ENCODE measurements at regions not wholly inside any gene's neighbourhood (a gene's known extent, or its start where the extent isn't known, plus 50 kb on each side); places are given as distances from the start of the nearest gene placed in this dataset.
"Not testable (repeated sequence)": the region's sequence is repeated elsewhere in the genome, so short reads cannot be mapped to it uniquely, and the experiment has no call there.

GRCh38 chr10:109765838-109766237 lies 157.5 kb downstream of the XPNPEP1 start:
- no peaks in the 10 kb centered on the region for H3K9me3 ChIP-seq (ENCODE audit: control insufficient read depth in 2 of 2, low read length in 2 of 2)
- no peak overlapping the region for H3K4me3 ChIP-seq (ENCODE audit: low read length in 2 of 2)
- no peak overlapping the region for H3K9ac ChIP-seq (ENCODE audit: low read length in 2 of 2)
- H3K36me3 ChIP-seq (ENCODE audit: control insufficient read depth in 2 of 2, insufficient read depth in 2 of 2, low read length in 2 of 2), result no peaks in the 10 kb centered on the region
- H3K27me3 ChIP-seq (ENCODE audit: control insufficient read depth in 1 of 2, insufficient read depth in 2 of 2, low read length in 2 of 2), result no peaks in the 10 kb centered on the region
- no peaks in the 10 kb centered on the region for H3K4me1 ChIP-seq (ENCODE audit: control insufficient read depth, insufficient read depth, low read length)
- H3K27ac ChIP-seq (ENCODE audit: low read length), result no peak overlapping the region

- Histone ChIP-seq H3K27ac (ENCODE audit: low read length) (no peak overlapping the region), H3K9me3 (ENCODE audit: control insufficient read depth in 2 of 2, low read length in 2 of 2) (no peaks in the 10 kb centered on the region), H3K9ac (ENCODE audit: low read length in 2 of 2) (no peak overlapping the region), H3K4me3 (ENCODE audit: low read length in 2 of 2) (no peak overlapping the region), H3K4me1 (ENCODE audit: control insufficient read depth, insufficient read depth, low read length) (no peaks in the 10 kb centered on the region), H3K36me3 (ENCODE audit: control insufficient read depth in 2 of 2, insufficient read depth in 2 of 2, low read length in 2 of 2) (no peaks in the 10 kb centered on the region), H3K27me3 (ENCODE audit: control insufficient read depth in 1 of 2, insufficient read depth in 2 of 2, low read length in 2 of 2) (no peaks in the 10 kb centered on the region)
These were observed 160.8 kb downstream of the XPNPEP1 start for GRCh38 chr10:109762555-109762954.

GRCh38 chr10:109757670-109758069 lies 165.6 kb downstream of the XPNPEP1 start:
- H3K27me3 ChIP-seq (ENCODE audit: control insufficient read depth in 1 of 2, insufficient read depth in 2 of 2, low read length in 2 of 2); H3K9me3 ChIP-seq (ENCODE audit: control insufficient read depth in 2 of 2, low read length in 2 of 2); H3K4me1 ChIP-seq (ENCODE audit: control insufficient read depth, insufficient read depth, low read length); H3K9ac ChIP-seq (ENCODE audit: low read length in 2 of 2); H3K36me3 ChIP-seq (ENCODE audit: control insufficient read depth in 2 of 2, insufficient read depth in 2 of 2, low read length in 2 of 2); H3K27ac ChIP-seq (ENCODE audit: low read length); H3K4me3 ChIP-seq (ENCODE audit: low read length in 2 of 2): not testable (repeated sequence)

- Histone ChIP-seq H3K9me3 (ENCODE audit: control insufficient read depth in 2 of 2, low read length in 2 of 2) (no peaks in the 10 kb centered on the region), H3K4me1 (ENCODE audit: control insufficient read depth, insufficient read depth, low read length) (peaks cover 15% of the 10 kb centered on the region), H3K27ac (ENCODE audit: low read length) (no peak overlapping the region), H3K27me3 (ENCODE audit: control insufficient read depth in 1 of 2, insufficient read depth in 2 of 2, low read length in 2 of 2) (no peaks in the 10 kb centered on the region), H3K4me3 (ENCODE audit: low read length in 2 of 2) (no peak overlapping the region), H3K9ac (ENCODE audit: low read length in 2 of 2) (no peak overlapping the region), H3K36me3 (ENCODE audit: control insufficient read depth in 2 of 2, insufficient read depth in 2 of 2, low read length in 2 of 2) (no peaks in the 10 kb centered on the region)
These were observed 176.4 kb downstream of the XPNPEP1 start for GRCh38 chr10:109746861-109747260.

GRCh38 chr10:109744020-109744419 lies 179.3 kb downstream of the XPNPEP1 start:
- H3K4me3 ChIP-seq (ENCODE audit: low read length in 2 of 2), result peak overlapping the region in 1 of 2 donors; percentile 1
- no peaks in the 10 kb centered on the region for H3K36me3 ChIP-seq (ENCODE audit: control insufficient read depth in 2 of 2, insufficient read depth in 2 of 2, low read length in 2 of 2)
- H3K27ac ChIP-seq (ENCODE audit: low read length), result no peak overlapping the region
- H3K9me3 ChIP-seq (ENCODE audit: control insufficient read depth in 2 of 2, low read length in 2 of 2), result no peaks in the 10 kb centered on the region
- H3K27me3 ChIP-seq (ENCODE audit: control insufficient read depth in 1 of 2, insufficient read depth in 2 of 2, low read length in 2 of 2), result no peaks in the 10 kb centered on the region
- H3K9ac ChIP-seq (ENCODE audit: low read length in 2 of 2), result no peak overlapping the region
- H3K4me1 ChIP-seq (ENCODE audit: control insufficient read depth, insufficient read depth, low read length), result peaks cover 15% of the 10 kb centered on the region

- H3K27me3 ChIP-seq (ENCODE audit: control insufficient read depth in 1 of 2, insufficient read depth in 2 of 2, low read length in 2 of 2), result no peaks in the 10 kb centered on the region
These were observed 179.7 kb downstream of the XPNPEP1 start for GRCh38 chr10:109743574-109743973.

GRCh38 chr10:109743146-109743545 lies 180.2 kb downstream of the XPNPEP1 start:
- Histone ChIP-seq H3K27ac (ENCODE audit: low read length) (no peak overlapping the region), H3K9me3 (ENCODE audit: control insufficient read depth in 2 of 2, low read length in 2 of 2) (no peaks in the 10 kb centered on the region), H3K36me3 (ENCODE audit: control insufficient read depth in 2 of 2, insufficient read depth in 2 of 2, low read length in 2 of 2) (no peaks in the 10 kb centered on the region), H3K4me3 (ENCODE audit: low read length in 2 of 2) (peak overlapping the region; percentile 8 to 17), H3K4me1 (ENCODE audit: control insufficient read depth, insufficient read depth, low read length) (peaks cover 15% of the 10 kb centered on the region), H3K9ac (ENCODE audit: low read length in 2 of 2) (no peak overlapping the region), H3K27me3 (ENCODE audit: control insufficient read depth in 1 of 2, insufficient read depth in 2 of 2, low read length in 2 of 2) (no peaks in the 10 kb centered on the region)

More at GRCh38 chr10:109743574-109743973, 179.7 kb downstream of the XPNPEP1 start:
- Histone ChIP-seq H3K27ac (ENCODE audit: low read length) (no peak overlapping the region), H3K4me3 (ENCODE audit: low read length in 2 of 2) (peak overlapping the region in 1 of 2 donors; percentile 17), H3K36me3 (ENCODE audit: control insufficient read depth in 2 of 2, insufficient read depth in 2 of 2, low read length in 2 of 2) (no peaks in the 10 kb centered on the region), H3K4me1 (ENCODE audit: control insufficient read depth, insufficient read depth, low read length) (peaks cover 15% of the 10 kb centered on the region), H3K9ac (ENCODE audit: low read length in 2 of 2) (no peak overlapping the region), H3K9me3 (ENCODE audit: control insufficient read depth in 2 of 2, low read length in 2 of 2) (no peaks in the 10 kb centered on the region)

GRCh38 chr10:109741712-109742111 lies 181.6 kb downstream of the XPNPEP1 start:
- Histone ChIP-seq H3K27me3 (ENCODE audit: control insufficient read depth in 1 of 2, insufficient read depth in 2 of 2, low read length in 2 of 2) (no peaks in the 10 kb centered on the region), H3K4me1 (ENCODE audit: control insufficient read depth, insufficient read depth, low read length) (peaks cover 15% of the 10 kb centered on the region), H3K36me3 (ENCODE audit: control insufficient read depth in 2 of 2, insufficient read depth in 2 of 2, low read length in 2 of 2) (no peaks in the 10 kb centered on the region), H3K9ac (ENCODE audit: low read length in 2 of 2) (no peak overlapping the region), H3K9me3 (ENCODE audit: control insufficient read depth in 2 of 2, low read length in 2 of 2) (no peaks in the 10 kb centered on the region), H3K4me3 (ENCODE audit: low read length in 2 of 2) (no peak overlapping the region), H3K27ac (ENCODE audit: low read length) (no peak overlapping the region)

- Histone ChIP-seq H3K27me3 (ENCODE audit: control insufficient read depth in 1 of 2, insufficient read depth in 2 of 2, low read length in 2 of 2) (no peaks in the 10 kb centered on the region), H3K9me3 (ENCODE audit: control insufficient read depth in 2 of 2, low read length in 2 of 2) (no peaks in the 10 kb centered on the region)
These were observed 182.9 kb downstream of the XPNPEP1 start for GRCh38 chr10:109740436-109740835.

GRCh38 chr10:109737626-109738025 lies 185.7 kb downstream of the XPNPEP1 start:
- no peaks in the 10 kb centered on the region for H3K27me3 ChIP-seq (ENCODE audit: control insufficient read depth in 1 of 2, insufficient read depth in 2 of 2, low read length in 2 of 2)
- no peaks in the 10 kb centered on the region for H3K36me3 ChIP-seq (ENCODE audit: control insufficient read depth in 2 of 2, insufficient read depth in 2 of 2, low read length in 2 of 2)
- H3K9me3 ChIP-seq (ENCODE audit: control insufficient read depth in 2 of 2, low read length in 2 of 2), result no peaks in the 10 kb centered on the region
- no peak overlapping the region for H3K9ac ChIP-seq (ENCODE audit: low read length in 2 of 2)
- no peaks in the 10 kb centered on the region for H3K4me1 ChIP-seq (ENCODE audit: control insufficient read depth, insufficient read depth, low read length)
- no peak overlapping the region for H3K4me3 ChIP-seq (ENCODE audit: low read length in 2 of 2)
- H3K27ac ChIP-seq (ENCODE audit: low read length), result no peak overlapping the region

More at GRCh38 chr10:109740436-109740835, 182.9 kb downstream of the XPNPEP1 start:
- Histone ChIP-seq H3K27ac (ENCODE audit: low read length) (no peak overlapping the region), H3K4me3 (ENCODE audit: low read length in 2 of 2) (no peak overlapping the region), H3K36me3 (ENCODE audit: control insufficient read depth in 2 of 2, insufficient read depth in 2 of 2, low read length in 2 of 2) (no peaks in the 10 kb centered on the region), H3K9ac (ENCODE audit: low read length in 2 of 2) (no peak overlapping the region), H3K4me1 (ENCODE audit: control insufficient read depth, insufficient read depth, low read length) (peaks cover 15% of the 10 kb centered on the region)

GRCh38 chr10:109737009-109737408 lies 186.3 kb downstream of the XPNPEP1 start:
- no peaks in the 10 kb centered on the region for H3K36me3 ChIP-seq (ENCODE audit: control insufficient read depth in 2 of 2, insufficient read depth in 2 of 2, low read length in 2 of 2)
- H3K9me3 ChIP-seq (ENCODE audit: control insufficient read depth in 2 of 2, low read length in 2 of 2), result no peaks in the 10 kb centered on the region
- no peak overlapping the region for H3K27ac ChIP-seq (ENCODE audit: low read length)
- no peaks in the 10 kb centered on the region for H3K27me3 ChIP-seq (ENCODE audit: control insufficient read depth in 1 of 2, insufficient read depth in 2 of 2, low read length in 2 of 2)
- no peak overlapping the region for H3K4me3 ChIP-seq (ENCODE audit: low read length in 2 of 2)
- no peak overlapping the region for H3K9ac ChIP-seq (ENCODE audit: low read length in 2 of 2)
- no peaks in the 10 kb centered on the region for H3K4me1 ChIP-seq (ENCODE audit: control insufficient read depth, insufficient read depth, low read length)

Data from stomach smooth muscle (tissue), 2 donors.